ENCODE measurements at regions not wholly inside any gene's neighbourhood (a gene's known extent, or its start where the extent isn't known, plus 50 kb on each side); places are given as distances from the start of the nearest gene placed in this dataset.

- H3K9me3 ChIP-seq: no peaks in the 10 kb centered on the region
- H3K36me3 ChIP-seq: no peaks in the 10 kb centered on the region
- no peak for DNase-seq
- H3K4me3 ChIP-seq: no peak overlapping the region
- no peak overlapping the region for H3K27ac ChIP-seq
- no peaks in the 10 kb centered on the region for H3K4me1 ChIP-seq
- no peaks in the 10 kb centered on the region for H3K27me3 ChIP-seq
- TF ChIP-seq POLR2A (IDR thresholded peaks at IDR 0.05) (no peak), CTCF (IDR thresholded peaks at IDR 0.05) (no peak)
Measured at GRCh38 chr17:70542876-70543275, 373.5 kb downstream of the KCNJ2 start.

- no peaks in the 10 kb centered on the region for H3K36me3 ChIP-seq
- no peaks in the 10 kb centered on the region for H3K9me3 ChIP-seq
- no peak for DNase-seq
- no peaks in the 10 kb centered on the region for H3K4me1 ChIP-seq
- no peaks in the 10 kb centered on the region for H3K27me3 ChIP-seq
- no peak overlapping the region for H3K4me3 ChIP-seq
- H3K27ac ChIP-seq: no peak overlapping the region
- no peak for TF ChIP-seq POLR2A (IDR thresholded peaks at IDR 0.05)
- no peak for TF ChIP-seq CTCF (IDR thresholded peaks at IDR 0.05)
Measured at GRCh38 chr17:70544317-70544716, 375.0 kb downstream of the KCNJ2 start.

GRCh38 chr17:70552230-70552981 lies 383.1 kb downstream of the KCNJ2 start:
- Histone ChIP-seq H3K4me3 (no peak overlapping the region), H3K4me1 (no peaks in the 10 kb centered on the region), H3K27ac (no peak overlapping the region), H3K27me3 (no peaks in the 10 kb centered on the region), H3K36me3 (no peaks in the 10 kb centered on the region), H3K9me3 (no peaks in the 10 kb centered on the region)
- DNase-seq: no peak
- no peak for TF ChIP-seq POLR2A (IDR thresholded peaks at IDR 0.05)
- peak in 5 of 6 experiments; percentile 22 to 69 (median 56) for TF ChIP-seq CTCF (IDR thresholded peaks at IDR 0.05)

- H3K27me3 ChIP-seq: no peaks in the 10 kb centered on the region
- H3K36me3 ChIP-seq: no peaks in the 10 kb centered on the region
Measured at GRCh38 chr17:70552982-70553334, 383.6 kb downstream of the KCNJ2 start.

GRCh38 chr17:70555723-70556122 lies 386.4 kb downstream of the KCNJ2 start:
- TF ChIP-seq CTCF (IDR thresholded peaks at IDR 0.05) (no peak), POLR2A (IDR thresholded peaks at IDR 0.05) (no peak)
- H3K4me3 ChIP-seq: no peak overlapping the region
- no peaks in the 10 kb centered on the region for H3K27me3 ChIP-seq
- no peaks in the 10 kb centered on the region for H3K4me1 ChIP-seq
- no peak for DNase-seq
- no peak overlapping the region for H3K27ac ChIP-seq
- H3K9me3 ChIP-seq: no peaks in the 10 kb centered on the region
- no peaks in the 10 kb centered on the region for H3K36me3 ChIP-seq

More at GRCh38 chr17:70552982-70553334, 383.6 kb downstream of the KCNJ2 start:
- no peak for TF ChIP-seq CTCF (IDR thresholded peaks at IDR 0.05)
- TF ChIP-seq POLR2A (IDR thresholded peaks at IDR 0.05): no peak
- no peak overlapping the region for H3K27ac ChIP-seq
- H3K4me1 ChIP-seq: no peaks in the 10 kb centered on the region
- no peaks in the 10 kb centered on the region for H3K9me3 ChIP-seq
- H3K4me3 ChIP-seq: no peak overlapping the region
- no peak for DNase-seq

All from Peyer's patch (tissue), 4 donors.